ENCODE measurements at regions not wholly inside any gene's neighbourhood (a gene's known extent, or its start where the extent isn't known, plus 50 kb on each side); places are given as distances from the start of the nearest gene placed in this dataset.
"Not testable (repeated sequence)": the region's sequence is repeated elsewhere in the genome, so short reads cannot be mapped to it uniquely, and the experiment has no call there.

GRCh38 chr14:51596488-51597117 lies 55.1 kb upstream of the FRMD6 start:
- ChIA-PET CTCF (no interaction called here), POLR2A (no interaction called here)
- Mint-ChIP-seq H3K27me3 (peaks cover 10 to 47% (median 19%) of the 10 kb centered on the region in 5 donors), H3K27ac (no peak overlapping the region), H3K9me3 (no peaks in the 10 kb centered on the region), H3K4me1 (peaks cover 0 to 8% (median 7%) of the 10 kb centered on the region in 7 donors), H3K36me3 (no peaks in the 10 kb centered on the region), H3K4me3 (no peak overlapping the region)
- H3K4me1 ChIP-seq (ENCODE audit: control insufficient read depth in 2 of 2, insufficient read depth in 2 of 2, low read length in 2 of 2) = peaks cover 0 to 5% of the 10 kb centered on the region in 2 donors
- no peaks in the 10 kb centered on the region for H3K27me3 ChIP-seq (ENCODE audit: control insufficient read depth in 2 of 2, insufficient read depth in 2 of 2, low read length in 2 of 2)
- no peak for DNase-seq
- no peak overlapping the region for H3K27ac ChIP-seq (ENCODE audit: low read depth, low read length)
- peak; percentile 80 for ATAC-seq
- intact Hi-C loops (cut with micrococcal nuclease) = no loop called here
- H3K4me3 ChIP-seq (ENCODE audit: low read length) = no peak overlapping the region
- no peaks in the 10 kb centered on the region for H3K9me3 ChIP-seq (ENCODE audit: control insufficient read depth in 2 of 3, low read length in 3 of 3)
- H3K36me3 ChIP-seq (ENCODE audit: control insufficient read depth in 2 of 3, insufficient read depth in 3 of 3, low read length in 3 of 3) = no peaks in the 10 kb centered on the region

GRCh38 chr14:51597261-51598001 lies 54.3 kb upstream of the FRMD6 start:
- CTCF ChIA-PET = no interaction called here
- no peak overlapping the region for H3K4me3 Mint-ChIP-seq
- DNase-seq = no peak

DNA sequence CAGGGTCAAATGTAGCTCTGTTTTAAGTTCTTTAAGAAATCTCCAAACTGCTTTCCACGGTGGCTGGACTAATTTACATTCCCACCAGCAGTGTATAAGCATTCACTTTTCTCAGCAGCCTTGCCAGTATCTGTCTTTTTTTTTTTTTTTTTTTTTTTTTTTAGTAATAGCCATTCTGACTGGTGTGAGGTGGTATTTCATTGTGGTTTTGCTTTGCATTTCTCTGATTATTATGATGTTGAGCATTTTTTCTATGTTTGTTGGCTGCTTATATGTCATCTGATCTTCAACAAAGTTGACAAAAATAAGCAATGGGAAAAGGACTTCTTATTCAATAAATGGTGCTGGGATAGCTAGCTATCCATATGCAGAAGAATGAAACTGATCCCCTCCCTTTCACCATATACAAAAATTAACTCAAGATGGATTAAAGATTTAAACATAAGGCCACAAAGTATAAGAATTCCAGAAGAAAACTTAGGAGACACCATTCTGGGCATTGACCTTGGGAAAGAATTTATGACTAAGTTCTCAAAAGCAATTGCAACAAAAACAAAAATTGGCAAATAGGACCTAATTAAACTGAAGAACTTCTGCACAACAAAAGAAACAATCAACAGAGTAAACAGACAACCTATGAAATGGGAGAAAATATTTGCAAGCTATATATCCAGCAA lies 52.6 kb upstream of the FRMD6 start:
- ATAC-seq; H3K4me3 ChIP-seq (ENCODE audit: low read length); H3K4me1 Mint-ChIP-seq; intact Hi-C loops (cut with micrococcal nuclease); H3K9me3 Mint-ChIP-seq; H3K4me3 Mint-ChIP-seq; H3K4me1 ChIP-seq (ENCODE audit: control insufficient read depth in 2 of 2, insufficient read depth in 2 of 2, low read length in 2 of 2); H3K36me3 Mint-ChIP-seq; H3K27me3 ChIP-seq (ENCODE audit: control insufficient read depth in 2 of 2, insufficient read depth in 2 of 2, low read length in 2 of 2); H3K27ac ChIP-seq (ENCODE audit: low read depth, low read length); H3K36me3 ChIP-seq (ENCODE audit: control insufficient read depth in 2 of 3, insufficient read depth in 3 of 3, low read length in 3 of 3); CTCF ChIA-PET; DNase-seq; H3K27ac Mint-ChIP-seq; H3K9me3 ChIP-seq (ENCODE audit: control insufficient read depth in 2 of 3, low read length in 3 of 3); POLR2A ChIA-PET: not testable (repeated sequence)
- H3K27me3 Mint-ChIP-seq = peaks cover 10 to 48% (median 20%) of the 10 kb centered on the region in 5 donors

More at GRCh38 chr14:51597261-51598001, 54.3 kb upstream of the FRMD6 start:
- Mint-ChIP-seq H3K4me1 (peaks cover 0 to 8% (median 7%) of the 10 kb centered on the region in 7 donors), H3K27ac (no peak overlapping the region), H3K36me3 (no peaks in the 10 kb centered on the region), H3K9me3 (no peaks in the 10 kb centered on the region), H3K27me3 (peaks cover 10 to 47% (median 20%) of the 10 kb centered on the region in 5 donors)
- intact Hi-C loops (cut with micrococcal nuclease) = no loop called here
- H3K4me1 ChIP-seq (ENCODE audit: control insufficient read depth in 2 of 2, insufficient read depth in 2 of 2, low read length in 2 of 2) = peaks cover 0 to 5% of the 10 kb centered on the region in 2 donors
- H3K36me3 ChIP-seq (ENCODE audit: control insufficient read depth in 2 of 3, insufficient read depth in 3 of 3, low read length in 3 of 3) = no peaks in the 10 kb centered on the region
- H3K4me3 ChIP-seq (ENCODE audit: low read length) = no peak overlapping the region
- POLR2A ChIA-PET = no interaction called here
- H3K27ac ChIP-seq (ENCODE audit: low read depth, low read length) = no peak overlapping the region
- H3K9me3 ChIP-seq (ENCODE audit: control insufficient read depth in 2 of 3, low read length in 3 of 3) = no peaks in the 10 kb centered on the region
- no peaks in the 10 kb centered on the region for H3K27me3 ChIP-seq (ENCODE audit: control insufficient read depth in 2 of 2, insufficient read depth in 2 of 2, low read length in 2 of 2)
- ATAC-seq = no peak

DNA sequence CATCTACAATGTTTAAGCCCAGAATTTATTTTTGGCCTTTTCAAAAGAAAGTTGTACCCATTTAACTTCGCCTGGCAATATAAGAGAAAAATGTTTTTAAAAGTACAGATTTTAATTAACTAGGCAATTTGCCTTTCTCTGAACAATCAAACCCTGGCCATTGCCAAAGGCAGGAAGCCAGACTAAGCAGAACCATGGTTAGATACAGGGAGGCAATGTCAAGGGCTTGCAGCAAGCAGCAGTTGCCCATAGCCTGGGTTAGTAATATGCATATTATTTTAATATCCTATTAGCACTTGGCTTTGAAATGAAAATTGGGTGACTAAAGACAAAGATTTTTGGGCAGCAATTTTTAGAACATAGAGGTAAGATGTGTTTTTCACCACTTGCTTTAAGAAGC lies 51.1 kb upstream of the FRMD6 start:
- no peak overlapping the region for H3K27ac ChIP-seq (ENCODE audit: low read depth, low read length)
- H3K4me3 ChIP-seq (ENCODE audit: low read length) = no peak overlapping the region
- POLR2A ChIA-PET = no interaction called here
- H3K36me3 ChIP-seq (ENCODE audit: control insufficient read depth in 2 of 3, insufficient read depth in 3 of 3, low read length in 3 of 3) = no peaks in the 10 kb centered on the region
- H3K4me1 ChIP-seq (ENCODE audit: control insufficient read depth in 2 of 2, insufficient read depth in 2 of 2, low read length in 2 of 2) = no peaks in the 10 kb centered on the region
- H3K27me3 Mint-ChIP-seq = peaks cover 7 to 40% (median 26%) of the 10 kb centered on the region in 5 donors
- no peaks in the 10 kb centered on the region for H3K9me3 Mint-ChIP-seq
- ATAC-seq = no peak
- H3K27ac Mint-ChIP-seq = no peak overlapping the region
- no peaks in the 10 kb centered on the region for H3K9me3 ChIP-seq (ENCODE audit: control insufficient read depth in 2 of 3, low read length in 3 of 3)
- no peaks in the 10 kb centered on the region for H3K27me3 ChIP-seq (ENCODE audit: control insufficient read depth in 2 of 2, insufficient read depth in 2 of 2, low read length in 2 of 2)
- peaks cover 0 to 3% (median 0%) of the 10 kb centered on the region in 7 donors for H3K4me1 Mint-ChIP-seq
- no peak for DNase-seq
- no peak overlapping the region for H3K4me3 Mint-ChIP-seq
- intact Hi-C loops (cut with micrococcal nuclease) = no loop called here
- CTCF ChIA-PET = no interaction called here
- H3K36me3 Mint-ChIP-seq = no peaks in the 10 kb centered on the region

Measured in naive thymus-derived CD4-positive, alpha-beta T cell (primary cell).